CD14-positive monocyte (primary cell): ENCODE measurements at regions not wholly inside any gene's neighbourhood (a gene's known extent, or its start where the extent isn't known, plus 50 kb on each side); places are given as distances from the start of the nearest gene placed in this dataset.

Source experiments
- DNase-seq, 3 donors: peaks; one replicate each; pipeline ENCODE4 v3.0.0-alpha.2; 2011 to 2022
- H2AFZ ChIP-seq: 2 replicates; pipeline ENCODE4 v1.6.0; 2012; ENCODE audit warnings: mild to moderate bottlenecking, low read depth, low read length, inconsistent platforms; ENCODE audit not compliant: insufficient read depth, poor library complexity, severe bottlenecking
- H3K27ac ChIP-seq, 2 donors: 1 replicate in 1 of 2; 2 replicates in 1 of 2; pipeline ENCODE4 v1.5.1; 2012 to 2013; ENCODE audit warnings: low read length in 2 of 2, control low read depth in 1 of 2, inconsistent platforms in 1 of 2, low read depth in 1 of 2, mild to moderate bottlenecking in 1 of 2
- H3K27me3 ChIP-seq, 2 donors: one replicate each; pipeline versions ENCODE4 v1.6.0 to v1.6.1; 2011 to 2013; ENCODE audit warnings: low read length in 2 of 2; ENCODE audit not compliant: control insufficient read depth in 2 of 2, insufficient read depth in 2 of 2
- H3K36me3 ChIP-seq, 2 donors: replicated peaks in 1 of 2; 1 replicate in 1 of 2; 2 replicates in 1 of 2; pipeline versions ENCODE4 v1.5.1 to v1.6.1; 2012 to 2013; ENCODE audit warnings: low read length in 2 of 2, control low read depth in 1 of 2, inconsistent platforms in 1 of 2, mild to moderate bottlenecking in 1 of 2; ENCODE audit not compliant: insufficient read depth in 2 of 2, control insufficient read depth in 1 of 2
- H3K4me1 ChIP-seq, 2 donors: 1 replicate in 1 of 2; 2 replicates in 1 of 2; pipeline versions ENCODE4 v1.5.1 to v1.6.1; 2012 to 2013; ENCODE audit warnings: low read length in 2 of 2, control low read depth in 1 of 2, inconsistent platforms in 1 of 2, mild to moderate bottlenecking in 1 of 2, moderate library complexity in 1 of 2; ENCODE audit not compliant: insufficient read depth in 2 of 2, control insufficient read depth in 1 of 2
- H3K4me2 ChIP-seq: replicated peaks from 2 replicates; pipeline ENCODE3; 2012; ENCODE audit warnings: low read length, moderate library complexity, mild to moderate bottlenecking; ENCODE audit not compliant: poor library complexity, severe bottlenecking; ENCODE audit errors: extremely low read depth
- H3K4me3 ChIP-seq, 3 experiments: fragments of 200-600 bp in 1 of 3; sonication (generic) in 1 of 3; replicated peaks in 1 of 3; 1 replicate in 2 of 3; 2 replicates in 1 of 3; pipeline ENCODE4 v1.5.1; 2011 to 2013; ENCODE audit warnings: low read length in 3 of 3, mild to moderate bottlenecking in 3 of 3, control low read depth in 2 of 3, low read depth in 2 of 3, inconsistent platforms in 1 of 3, moderate library complexity in 1 of 3
- H3K79me2 ChIP-seq: 2 replicates; pipeline ENCODE4 v1.6.0; 2012; ENCODE audit warnings: mild to moderate bottlenecking, control low read depth, inconsistent platforms, low read length, moderate library complexity; ENCODE audit not compliant: insufficient read depth
- H3K9ac ChIP-seq: 2 replicates; pipeline ENCODE4 v1.6.0; 2017; ENCODE audit warnings: low read length, mild to moderate bottlenecking; ENCODE audit not compliant: insufficient read depth, poor library complexity, severe bottlenecking
- H3K9me3 ChIP-seq, 2 donors: replicated peaks in 1 of 2; 1 replicate in 1 of 2; 2 replicates in 1 of 2; pipeline versions ENCODE4 v1.5.1 to v1.6.1; 2012 to 2013; ENCODE audit warnings: low read length in 2 of 2, control low read depth in 1 of 2; ENCODE audit not compliant: control insufficient read depth in 1 of 2, insufficient read depth in 1 of 2
- H4K20me1 ChIP-seq: 2 replicates; pipeline ENCODE4 v1.6.0; 2012; ENCODE audit warnings: mild to moderate bottlenecking, low read length, control low read depth, moderate library complexity; ENCODE audit not compliant: insufficient read depth
- H3K27ac Mint-ChIP-seq, 7 donors: one replicate each; pipeline ENCODE4 v1.8.0; 2020; ENCODE audit warnings: mild to moderate bottlenecking in 7 of 7, mixed read lengths in 7 of 7, moderate library complexity in 6 of 7, inconsistent platforms in 2 of 7
- H3K27me3 Mint-ChIP-seq, 3 donors: one replicate each; pipeline ENCODE4 v1.8.0; 2021 to 2022; ENCODE audit warnings: low read depth in 3 of 3, mild to moderate bottlenecking in 3 of 3, mixed read lengths in 3 of 3, moderate library complexity in 3 of 3, inconsistent platforms in 1 of 3
- H3K36me3 Mint-ChIP-seq, 2 donors: one replicate each; pipeline ENCODE4 v1.8.0; 2020; ENCODE audit warnings: mixed read lengths in 2 of 2, inconsistent platforms in 1 of 2, mild to moderate bottlenecking in 1 of 2
- H3K4me1 Mint-ChIP-seq: one replicate; pipeline ENCODE4 v1.8.0; 2020; ENCODE audit warnings: mild to moderate bottlenecking, mixed read lengths
- H3K4me3 Mint-ChIP-seq, 2 donors: one replicate each; pipeline ENCODE4 v1.8.0; 2020; ENCODE audit warnings: mild to moderate bottlenecking in 2 of 2, mixed read lengths in 2 of 2, moderate library complexity in 1 of 2
- H3K9me3 Mint-ChIP-seq, 7 donors: one replicate each; pipeline ENCODE4 v1.8.0; 2020 to 2022; ENCODE audit warnings: mixed read lengths in 7 of 7, mild to moderate bottlenecking in 6 of 7, moderate library complexity in 6 of 7, inconsistent platforms in 2 of 7
- CTCF ChIP-seq: fragments of 200-600 bp; IDR thresholded peaks from one replicate; pipeline ENCODE4 v1.8.0; 2022; ENCODE audit warnings: antibody characterized with exemption, mild to moderate bottlenecking
- WGBS: methylation state at CpG from one replicate; pipeline ENCODE4 v1.1.5; 2013; ENCODE audit warnings: missing lambda C conversion rate; ENCODE audit not compliant: insufficient coverage; 5-methylcytosine and 5-hydroxymethylcytosine counted together
- intact Hi-C, 2 donors: fragments of 100-400 bp; cut with micrococcal nuclease; formaldehyde crosslinking; loops; one replicate each; pipeline versions ENCODE4 v1.15.0 to v1.15.1; 2023

GRCh38 chr5:101143526-101143925 lies 240.4 kb upstream of the ST8SIA4 start:
- H3K79me2 ChIP-seq: no peaks in the 10 kb centered on the region
- no peak overlapping the region for H3K4me2 ChIP-seq
- H3K9ac ChIP-seq: no peak overlapping the region
- intact Hi-C loops: no loop called here
- Mint-ChIP-seq H3K9me3 (peaks cover 0 to 3% (median 0%) of the 10 kb centered on the region in 7 donors), H3K4me1 (no peaks in the 10 kb centered on the region), H3K4me3 (no peak overlapping the region), H3K36me3 (no peaks in the 10 kb centered on the region), H3K27ac (no peak overlapping the region), H3K27me3 (peaks cover 0 to 2% (median 1%) of the 10 kb centered on the region in 3 donors)
- H4K20me1 ChIP-seq: no peaks in the 10 kb centered on the region
- no peaks in the 10 kb centered on the region for H3K36me3 ChIP-seq
- no peak for TF ChIP-seq CTCF
- no peak overlapping the region for H3K4me3 ChIP-seq
- H3K9me3 ChIP-seq: no peaks in the 10 kb centered on the region
- no peak for DNase-seq
- H3K4me1 ChIP-seq: no peaks in the 10 kb centered on the region
- H3K27ac ChIP-seq: no peak overlapping the region
- H2AFZ ChIP-seq: no peak overlapping the region
- no peaks in the 10 kb centered on the region for H3K27me3 ChIP-seq

DNA sequence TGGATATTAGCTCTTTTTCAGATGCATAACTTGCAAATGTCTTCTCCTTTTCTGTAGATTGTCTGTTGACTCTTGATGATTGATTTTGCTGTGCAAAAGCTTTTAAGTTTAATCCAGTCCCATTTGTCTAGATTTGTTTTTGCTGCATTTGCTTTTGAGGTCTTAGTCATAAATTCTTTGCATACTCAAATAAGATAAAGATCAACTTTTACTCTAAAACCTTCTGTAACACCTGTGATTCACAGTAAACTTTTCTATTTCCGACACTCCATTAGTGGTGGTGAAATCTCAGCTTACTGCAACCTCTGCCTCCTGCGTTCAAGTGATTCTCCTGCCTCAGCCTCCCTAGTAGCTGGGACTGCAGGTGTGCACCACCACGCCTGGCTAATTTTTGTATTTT lies 239.0 kb upstream of the ST8SIA4 start:
- Histone ChIP-seq H3K4me3 (no peak overlapping the region), H3K79me2 (no peaks in the 10 kb centered on the region), H3K4me1 (no peaks in the 10 kb centered on the region), H3K36me3 (no peaks in the 10 kb centered on the region), H2AFZ (no peak overlapping the region), H4K20me1 (no peaks in the 10 kb centered on the region), H3K9ac (no peak overlapping the region), H3K9me3 (no peaks in the 10 kb centered on the region), H3K4me2 (no peak overlapping the region), H3K27ac (no peak overlapping the region), H3K27me3 (no peaks in the 10 kb centered on the region)
- no CpG with 5 or more reads among the region's 3 CpGs for WGBS
- Mint-ChIP-seq H3K4me1 (no peaks in the 10 kb centered on the region), H3K9me3 (peaks cover 0 to 3% (median 0%) of the 10 kb centered on the region in 7 donors), H3K27ac (no peak overlapping the region), H3K27me3 (peaks cover 0 to 2% (median 1%) of the 10 kb centered on the region in 3 donors), H3K4me3 (no peak overlapping the region), H3K36me3 (no peaks in the 10 kb centered on the region)
- intact Hi-C loops: no loop called here
- no peak for DNase-seq
- no peak for TF ChIP-seq CTCF
